ENCODE measurements at regions not wholly inside any gene's neighbourhood (a gene's known extent, or its start where the extent isn't known, plus 50 kb on each side); places are given as distances from the start of the nearest gene placed in this dataset.

DNA sequence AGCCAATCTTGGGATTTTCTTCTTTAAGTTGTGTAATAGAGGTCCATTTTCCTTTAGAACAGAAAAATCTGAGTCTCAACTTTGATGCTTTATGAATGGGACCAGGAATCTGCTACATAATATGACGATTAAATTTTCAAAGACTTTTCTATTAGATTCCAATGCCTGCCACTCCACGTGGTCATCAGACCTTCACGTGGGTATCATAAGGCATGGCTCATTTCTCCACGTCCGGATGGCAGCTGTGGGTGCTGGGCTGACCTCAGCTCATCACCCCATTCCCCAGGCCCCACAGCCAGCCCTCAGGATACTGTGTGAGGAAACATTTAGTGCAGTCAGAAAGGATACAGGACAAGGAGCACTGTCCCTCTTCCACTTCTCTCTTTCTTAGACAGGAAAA, 159.7 kb downstream of the SEMA6D start:
- TF ChIP-seq, protein P1, sequence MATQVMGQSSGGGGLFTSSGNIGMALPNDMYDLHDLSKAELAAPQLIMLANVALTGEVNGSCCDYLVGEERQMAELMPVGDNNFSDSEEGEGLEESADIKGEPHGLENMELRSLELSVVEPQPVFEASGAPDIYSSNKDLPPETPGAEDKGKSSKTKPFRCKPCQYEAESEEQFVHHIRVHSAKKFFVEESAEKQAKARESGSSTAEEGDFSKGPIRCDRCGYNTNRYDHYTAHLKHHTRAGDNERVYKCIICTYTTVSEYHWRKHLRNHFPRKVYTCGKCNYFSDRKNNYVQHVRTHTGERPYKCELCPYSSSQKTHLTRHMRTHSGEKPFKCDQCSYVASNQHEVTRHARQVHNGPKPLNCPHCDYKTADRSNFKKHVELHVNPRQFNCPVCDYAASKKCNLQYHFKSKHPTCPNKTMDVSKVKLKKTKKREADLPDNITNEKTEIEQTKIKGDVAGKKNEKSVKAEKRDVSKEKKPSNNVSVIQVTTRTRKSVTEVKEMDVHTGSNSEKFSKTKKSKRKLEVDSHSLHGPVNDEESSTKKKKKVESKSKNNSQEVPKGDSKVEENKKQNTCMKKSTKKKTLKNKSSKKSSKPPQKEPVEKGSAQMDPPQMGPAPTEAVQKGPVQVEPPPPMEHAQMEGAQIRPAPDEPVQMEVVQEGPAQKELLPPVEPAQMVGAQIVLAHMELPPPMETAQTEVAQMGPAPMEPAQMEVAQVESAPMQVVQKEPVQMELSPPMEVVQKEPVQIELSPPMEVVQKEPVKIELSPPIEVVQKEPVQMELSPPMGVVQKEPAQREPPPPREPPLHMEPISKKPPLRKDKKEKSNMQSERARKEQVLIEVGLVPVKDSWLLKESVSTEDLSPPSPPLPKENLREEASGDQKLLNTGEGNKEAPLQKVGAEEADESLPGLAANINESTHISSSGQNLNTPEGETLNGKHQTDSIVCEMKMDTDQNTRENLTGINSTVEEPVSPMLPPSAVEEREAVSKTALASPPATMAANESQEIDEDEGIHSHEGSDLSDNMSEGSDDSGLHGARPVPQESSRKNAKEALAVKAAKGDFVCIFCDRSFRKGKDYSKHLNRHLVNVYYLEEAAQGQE (IDR thresholded peaks at IDR 0.05; ENCODE audit: insufficient read depth in 1 of 2, low read depth in 2 of 2, low read length in 2 of 2), result no peak
- no peak for TF ChIP-seq TAF1 (IDR thresholded peaks at IDR 0.05; ENCODE audit: borderline replicate concordance, insufficient read depth, low read length)
- TF ChIP-seq POLR2AphosphoS5 (IDR thresholded peaks at IDR 0.05; ENCODE audit: low read depth, low read length), result no peak

Measured in PFSK-1 (cell line).